Dermis microvascular lymphatic vessel endothelial cell (primary cell): ENCODE measurements at regions not wholly inside any gene's neighbourhood (a gene's known extent, or its start where the extent isn't known, plus 50 kb on each side); places are given as distances from the start of the nearest gene placed in this dataset.

Experiments used
- DNase-seq, 2 donors: peaks; one replicate each; pipeline versions ENCODE4 v3.0.0 to v3.0.0-alpha.2; 2010; ENCODE audit warnings: low read depth in 2 of 2

DNA sequence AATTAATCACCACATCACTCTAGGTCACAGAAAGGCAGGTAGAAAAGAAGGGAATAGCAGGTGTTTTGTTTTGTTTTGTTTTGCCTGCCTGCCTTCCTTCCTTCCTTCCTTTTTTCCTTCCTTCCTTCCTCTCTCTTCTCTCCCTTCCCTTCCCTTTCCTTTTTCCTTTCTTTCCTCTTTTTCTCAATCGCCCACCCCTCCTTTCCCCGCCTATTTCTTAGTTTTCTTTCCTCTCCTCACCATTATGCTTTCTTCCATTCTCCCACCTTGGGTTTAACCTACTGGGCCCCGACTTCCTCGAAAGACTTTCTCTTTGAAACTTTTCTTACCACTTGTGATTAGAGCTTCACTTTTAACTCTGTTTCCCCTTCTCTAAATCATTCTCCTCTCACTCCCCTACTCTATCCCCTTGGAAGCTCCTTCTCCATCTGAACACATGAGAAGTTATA lies 231.3 kb upstream of the CD180 start:
- DNase-seq: no peak

DNA sequence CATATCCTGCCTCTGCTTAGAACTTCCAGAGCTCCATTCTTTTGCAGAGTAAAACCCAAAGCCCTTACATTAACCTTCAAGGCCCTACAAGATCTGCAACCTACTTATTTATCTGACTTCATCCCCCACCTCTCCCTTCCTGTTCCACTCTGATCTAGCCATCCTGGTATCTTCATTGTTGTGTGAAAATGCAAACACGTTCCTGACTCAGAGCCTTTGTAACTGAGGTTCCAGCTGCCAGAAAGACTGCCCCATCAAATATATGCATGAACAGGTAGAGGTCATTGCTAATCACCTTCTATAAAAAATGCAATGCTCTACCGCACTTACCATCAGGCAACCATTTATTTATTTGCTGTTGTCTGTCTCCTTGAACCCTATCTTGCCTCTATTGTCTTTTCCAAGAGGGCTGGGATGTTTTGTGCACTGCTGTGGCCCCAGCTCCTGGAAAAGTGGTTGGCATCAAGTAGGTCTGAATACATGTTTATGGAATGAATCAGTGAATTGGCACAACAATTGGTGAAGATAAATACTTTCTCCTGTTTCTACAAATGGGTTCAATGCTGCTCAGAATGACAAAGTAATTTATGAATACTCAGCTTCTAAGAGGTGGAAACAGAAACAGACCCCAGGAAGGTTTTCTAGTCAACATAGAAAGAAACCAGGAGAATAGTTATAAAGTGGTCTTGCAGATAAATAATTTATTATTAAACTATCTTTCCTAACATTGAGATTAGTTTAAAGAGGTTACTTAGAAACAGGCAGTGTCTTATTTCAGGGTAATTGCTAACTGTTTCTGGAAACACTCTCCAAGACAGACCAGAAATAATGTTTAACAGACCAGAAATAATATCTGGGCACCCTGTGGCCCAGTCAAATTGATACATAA lies 230.6 kb upstream of the CD180 start:
- DNase-seq: no peak

DNA sequence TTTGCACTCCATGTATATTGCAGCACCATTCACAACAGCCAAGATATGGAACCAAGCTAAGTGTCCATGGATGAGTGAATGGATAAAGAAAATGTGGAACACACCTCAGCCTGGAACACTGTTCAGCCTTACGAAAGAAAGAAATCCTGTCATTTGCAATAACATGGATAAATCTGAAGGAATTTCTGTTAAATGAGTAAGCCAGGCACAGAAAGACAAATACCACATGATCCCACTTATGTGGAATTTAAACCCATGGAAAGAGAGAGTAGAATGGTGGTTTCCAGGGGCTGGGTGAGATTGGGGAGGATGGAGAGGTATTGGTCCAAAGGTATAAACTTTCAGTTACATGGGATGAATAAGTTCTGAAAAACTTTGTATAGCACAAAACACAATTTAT lies 228.9 kb upstream of the CD180 start:
- DNase-seq: no peak

- DNase-seq: no peak
Measured at GRCh38 chr5:67417839-67418238, 221.2 kb upstream of the CD180 start.

DNA sequence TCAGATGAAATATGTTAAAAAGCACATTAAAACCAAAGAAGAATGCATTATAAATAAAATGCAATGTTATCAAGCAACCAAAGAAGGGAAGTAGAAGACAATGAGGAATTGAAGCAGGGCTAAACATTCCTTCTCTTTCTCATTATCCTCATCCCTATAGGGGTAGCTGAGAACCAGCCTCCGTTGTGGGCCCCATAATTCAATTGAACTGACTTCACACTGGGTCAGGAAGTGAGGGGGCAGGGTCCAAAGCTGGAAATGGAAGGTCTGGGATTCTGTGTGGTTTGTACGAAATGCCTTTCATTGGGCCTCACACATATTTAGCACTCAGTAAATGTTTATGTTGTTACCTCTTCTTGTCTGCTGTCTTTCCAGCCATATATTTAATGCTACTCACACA lies 220.4 kb upstream of the CD180 start:
- no peak for DNase-seq

- DNase-seq: no peak
Measured at GRCh38 chr5:67416133-67416937, 219.7 kb upstream of the CD180 start.

DNA sequence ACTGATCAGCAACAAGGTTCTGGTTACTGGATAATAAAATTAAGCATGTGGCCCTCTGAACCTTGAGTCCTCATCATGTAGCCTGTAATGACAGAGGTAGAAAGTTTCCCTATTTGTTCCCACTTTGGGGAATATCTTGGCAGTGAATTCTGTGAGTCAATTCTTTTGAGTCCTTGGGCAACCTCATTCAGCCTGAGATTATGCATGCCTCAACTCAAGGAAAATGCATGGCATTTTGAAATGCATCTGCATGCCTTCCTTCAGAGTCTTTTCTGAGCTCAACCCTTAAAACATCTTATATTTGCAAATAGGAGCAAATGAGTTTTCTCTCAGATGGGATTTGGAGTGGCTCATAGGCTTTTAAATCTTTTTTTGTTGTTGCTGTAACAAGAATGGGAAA lies 218.1 kb upstream of the CD180 start:
- no peak for DNase-seq

DNA sequence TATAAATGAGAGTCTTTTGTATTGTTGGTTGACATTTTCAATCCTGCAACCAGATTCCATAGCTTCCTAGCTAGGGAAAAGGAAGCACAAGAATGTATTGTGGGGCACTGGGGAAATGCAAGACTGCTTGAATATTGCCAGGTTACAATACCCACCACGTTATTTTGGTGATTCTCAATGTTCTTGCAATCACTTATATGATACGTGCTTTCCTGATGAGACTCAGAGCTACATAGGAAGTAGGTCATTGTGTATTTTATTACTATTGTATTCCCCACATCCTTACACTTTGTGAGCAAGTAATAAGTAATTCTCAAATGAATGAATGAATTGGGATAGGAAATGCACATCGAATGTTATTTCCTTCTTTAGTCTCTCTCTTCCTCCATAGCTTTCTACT lies 217.1 kb upstream of the CD180 start:
- DNase-seq: peak in 1 of 2 donors; percentile 69

DNA sequence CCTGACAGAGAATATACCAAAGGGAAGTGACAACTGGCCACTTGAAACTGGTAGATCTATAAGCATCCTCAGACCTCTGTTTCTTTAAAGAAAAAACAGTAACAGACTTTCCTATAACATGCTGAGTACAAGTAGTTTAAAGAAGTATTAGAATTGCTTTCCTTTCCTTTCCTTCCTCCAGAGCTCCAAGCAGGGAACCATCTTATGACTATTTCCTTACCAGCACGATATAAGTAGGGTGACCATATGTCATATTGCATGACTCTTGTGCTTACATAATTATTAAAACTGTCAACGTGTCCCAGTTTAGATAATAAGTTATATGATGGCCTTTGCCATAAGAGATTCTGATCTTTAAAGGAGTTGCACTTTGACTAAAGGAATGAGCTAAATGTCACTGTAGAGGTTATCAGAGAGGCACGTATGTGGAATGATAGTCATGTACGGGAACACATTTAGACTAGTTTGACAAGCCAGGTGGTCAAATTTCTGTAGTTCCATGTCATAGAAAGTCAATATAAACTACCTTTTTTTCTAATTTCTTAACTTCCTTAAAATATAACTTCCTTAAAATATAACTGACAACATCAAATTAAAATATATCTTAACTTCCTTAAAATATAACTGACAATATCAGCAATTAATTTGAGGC lies 212.7 kb upstream of the CD180 start:
- no peak for DNase-seq

DNA sequence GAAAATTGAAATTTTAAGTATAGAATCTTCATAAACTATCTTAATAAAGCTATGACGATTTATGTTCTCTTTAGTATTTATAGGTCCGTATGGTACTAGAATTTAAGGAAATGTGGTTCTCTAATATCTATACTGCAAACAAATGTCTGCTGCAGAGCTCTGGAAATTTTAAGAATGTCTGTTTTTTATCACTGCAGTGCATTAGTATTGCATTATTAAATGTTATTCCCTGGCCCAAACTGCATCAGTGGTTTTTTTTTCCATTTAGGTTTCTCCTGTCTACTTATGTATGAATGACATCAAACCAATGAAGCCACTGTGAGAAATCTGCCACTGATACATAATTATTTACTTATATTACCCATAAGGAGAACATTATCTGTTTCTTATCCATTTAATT lies 211.4 kb upstream of the CD180 start:
- no peak for DNase-seq

DNA sequence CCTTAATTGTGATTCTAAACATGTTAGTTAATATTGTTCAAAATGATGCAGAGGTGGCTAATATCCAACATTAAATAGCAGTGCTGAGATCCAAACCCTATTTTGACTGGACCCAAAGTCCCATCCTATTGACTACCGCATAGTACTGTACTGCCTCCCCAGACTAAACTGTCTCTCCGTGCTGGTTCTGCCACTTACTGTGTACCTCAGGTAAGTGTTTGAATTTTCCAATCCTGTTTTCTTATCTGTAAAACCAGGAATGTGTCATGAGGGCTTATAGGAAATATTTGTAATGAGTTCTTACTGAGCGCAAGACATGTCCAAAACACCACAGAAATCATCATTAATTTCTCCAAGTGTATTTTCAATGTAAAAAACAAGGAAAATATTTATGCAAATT lies 209.2 kb upstream of the CD180 start:
- no peak for DNase-seq

- DNase-seq: no peak
Measured at GRCh38 chr5:67405101-67405364, 208.4 kb upstream of the CD180 start.

- DNase-seq: peak; percentile 33 to 93
Measured at GRCh38 chr5:67404256-67405100, 207.9 kb upstream of the CD180 start.

GRCh38 chr5:67402526-67402925 lies 205.9 kb upstream of the CD180 start:
- DNase-seq: no peak

DNA sequence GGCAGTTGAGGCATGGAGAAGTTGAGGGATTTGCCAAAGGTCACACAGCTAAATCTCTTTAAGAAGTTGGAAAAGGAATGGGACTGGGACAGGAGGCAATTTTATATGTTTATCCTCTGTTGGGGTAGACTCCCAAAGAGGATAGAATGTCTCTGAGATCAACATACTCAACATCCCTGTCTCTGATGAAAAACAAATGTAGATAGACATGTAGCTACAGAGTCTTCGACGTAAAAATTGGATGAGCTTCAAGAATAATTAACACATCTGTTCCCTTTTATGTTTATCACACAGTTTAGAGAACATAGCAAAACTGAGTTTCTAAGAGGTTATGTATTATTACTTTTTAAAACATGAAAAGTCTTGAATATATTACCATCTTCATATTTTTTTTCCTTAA lies 204.6 kb upstream of the CD180 start:
- DNase-seq: no peak

DNA sequence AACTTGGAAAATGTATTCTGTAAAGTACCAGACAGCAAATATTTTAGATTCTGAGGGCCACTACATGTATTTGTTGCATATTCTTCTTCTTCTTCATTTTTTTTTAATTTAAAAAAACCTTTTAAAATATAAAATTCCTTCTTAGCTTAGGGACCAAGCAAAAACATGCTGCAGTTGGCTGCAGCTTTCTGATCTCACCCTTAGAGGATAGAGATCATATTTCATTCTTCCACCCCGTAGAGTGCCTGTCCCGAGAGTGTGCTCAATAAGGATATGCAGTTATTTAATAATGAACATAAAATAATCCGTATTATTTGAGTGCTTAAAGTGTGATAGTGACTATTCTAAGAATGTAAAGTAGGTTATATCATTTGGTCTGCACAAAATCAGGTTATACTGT lies 204.2 kb upstream of the CD180 start:
- no peak for DNase-seq

DNA sequence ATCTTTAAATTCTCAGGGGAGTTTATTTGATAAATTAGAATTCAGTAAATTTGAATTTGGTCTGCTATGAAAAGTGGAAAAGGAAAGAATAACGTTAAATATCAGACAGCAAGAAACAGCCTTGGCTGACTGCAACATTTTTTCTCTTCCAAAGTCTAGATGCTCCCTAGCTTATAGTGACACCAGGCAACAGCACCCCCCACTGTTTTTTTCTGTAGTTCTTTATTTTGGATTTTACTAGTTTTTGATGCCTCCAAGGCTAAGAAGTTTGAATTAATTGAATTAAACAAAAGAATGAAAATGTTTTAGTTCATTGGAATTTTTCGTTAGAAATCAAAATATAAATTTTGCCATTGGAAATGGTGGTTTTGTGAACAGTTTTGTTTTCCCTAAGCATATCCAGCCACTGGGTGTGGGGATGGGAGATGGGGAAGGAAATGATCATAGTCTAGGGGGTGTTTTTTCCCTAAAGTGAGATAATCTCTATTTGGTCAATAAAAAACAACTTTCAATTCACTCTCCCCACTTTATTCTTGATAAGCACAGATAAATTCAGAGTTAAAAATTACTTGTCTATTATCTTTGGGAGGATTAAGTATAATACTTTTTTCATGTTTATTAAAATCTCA lies 199.3 kb upstream of the CD180 start:
- no peak for DNase-seq

GRCh38 chr5:67393211-67393610 lies 196.6 kb upstream of the CD180 start:
- DNase-seq: peak; percentile 70 to 91

DNA sequence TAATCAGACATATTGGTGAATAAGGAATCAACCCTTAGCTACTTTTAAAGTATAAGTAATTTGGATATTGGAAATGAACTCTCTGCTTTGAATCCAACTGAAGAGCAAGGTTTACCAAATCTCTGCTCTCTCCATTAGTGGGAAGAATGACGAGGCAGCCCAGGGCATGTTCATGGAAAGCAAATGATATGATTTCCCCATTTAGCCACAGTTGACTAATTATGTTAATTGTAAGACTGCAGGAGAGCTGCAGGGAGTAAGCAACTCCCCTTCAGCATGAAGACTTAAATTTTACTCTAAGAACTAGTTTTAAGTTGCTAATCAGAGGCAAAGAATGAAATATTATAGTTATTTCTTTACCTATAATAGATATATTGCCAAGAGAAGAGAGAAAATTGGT lies 194.3 kb upstream of the CD180 start:
- DNase-seq: no peak

DNA sequence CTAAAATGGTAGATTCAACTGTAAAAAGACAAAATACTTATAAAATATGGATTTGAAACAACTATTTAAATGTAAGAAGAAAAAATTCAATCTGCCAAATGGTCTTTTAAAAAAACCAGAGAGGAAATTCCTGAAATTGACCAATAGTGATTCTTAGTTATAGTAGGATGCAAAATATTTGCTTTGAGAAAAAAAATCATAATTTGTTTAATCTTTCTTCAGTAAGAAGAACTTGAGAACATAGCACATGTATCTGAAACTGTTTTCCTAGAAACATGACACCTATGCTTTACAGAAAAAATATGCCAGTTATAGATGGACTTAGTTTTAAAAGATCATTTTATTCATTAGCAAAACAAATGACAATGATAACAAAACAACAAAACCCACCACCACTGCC lies 186.9 kb upstream of the CD180 start:
- no peak for DNase-seq

DNA sequence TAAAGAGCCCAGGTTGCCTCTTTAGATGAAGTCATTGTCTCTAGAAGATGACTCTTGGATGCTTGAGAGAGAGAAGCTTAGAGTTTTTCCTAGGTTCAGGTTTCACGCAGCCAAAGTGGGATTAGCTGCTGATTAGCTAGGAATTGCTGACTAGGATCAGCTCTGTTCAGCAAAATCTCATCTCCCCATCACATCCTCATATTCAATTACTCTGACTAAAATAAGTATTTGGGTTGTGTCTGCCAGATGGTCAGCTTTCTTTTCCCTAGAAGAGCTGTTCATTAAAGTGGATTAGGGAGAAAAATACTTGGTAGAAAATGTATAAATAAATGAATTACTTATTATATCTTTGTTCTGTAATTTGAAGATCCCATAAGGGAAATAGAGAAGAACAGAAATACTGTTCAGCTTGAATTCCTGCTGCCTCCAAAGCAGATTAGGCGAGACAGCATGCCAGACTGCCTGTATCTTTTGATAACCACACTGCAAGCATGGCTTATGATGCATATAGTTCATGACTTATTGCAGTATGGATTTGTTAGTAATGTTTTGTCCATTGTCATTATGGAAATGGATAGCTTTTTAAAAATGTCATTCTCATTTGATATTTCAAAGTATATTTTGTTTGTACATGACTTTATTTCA lies 184.8 kb upstream of the CD180 start:
- no peak for DNase-seq
